HCT116 (cell line): ENCODE measurements at regions not wholly inside any gene's neighbourhood (a gene's known extent, or its start where the extent isn't known, plus 50 kb on each side); places are given as distances from the start of the nearest gene placed in this dataset.

Experiments
- ATAC-seq: fragments of 200-7000 bp; cut with Tn5 transposase; 2 replicates; pipeline ENCODE4 v1.9.1; 2020; ENCODE audit warnings: mild to moderate bottlenecking, moderate library complexity
- BruUV-seq: library from RNA; stranded (reverse); fragments of 400-500 nt; replicated peaks from 2 replicates; lab custom pipeline; 2021; lab: Mats Ljungman, UMichigan
- CTCF ChIA-PET: fragments of 300-600 bp; sonication (Branson Sonifier 250); formaldehyde crosslinking; loops from one replicate; lab custom pipeline; 2021; ENCODE audit warnings: antibody characterized with exemption; lab: Charles Lee
- POLR2A ChIA-PET: fragments of 300-600, 350-600 bp; sonication (Branson Sonifier 250); formaldehyde crosslinking; loops from one replicate; lab custom pipeline; 2021; ENCODE audit warnings: antibody characterized with exemption; lab: Charles Lee
- RAD21 ChIA-PET, 2 experiments: fragments of 300-600 bp; sonication (Branson Sonifier 250); formaldehyde crosslinking; loops; one replicate each; lab custom pipeline; 2023; ENCODE audit warnings: low total read pairs in 2 of 2; ENCODE audit not compliant: uncharacterized antibody in 2 of 2, unreplicated experiment in 2 of 2, low non-redundant PET in 1 of 2; lab: Charles Lee
- DNase-seq: peaks from one replicate; pipeline ENCODE4 v3.0.0-alpha.2; 2010; ENCODE audit warnings: low read depth, low spot score
- H2AFZ ChIP-seq: fragments of 200-600 bp; shearing (Covaris generic), sonication (generic); 2 replicates; pipeline ENCODE4 v1.6.1; 2017; ENCODE audit warnings: low read depth, mixed run types, mixed read lengths, antibody characterized with exemption, low read length; ENCODE audit not compliant: poor library complexity, severe bottlenecking
- H3K27ac ChIP-seq: 2 replicates; pipeline ENCODE4 v1.5.1; 2012; ENCODE audit warnings: low read depth, low read length
- H3K27me3 ChIP-seq: fragments of 200-600 bp; sonication (generic); 2 replicates; pipeline ENCODE4 v1.6.1; 2016; ENCODE audit warnings: mixed run types, low read length, mixed read lengths; ENCODE audit not compliant: insufficient read depth
- H3K36me3 ChIP-seq, 2 experiments: fragments of 200-500 bp in 1 of 2; fragments of 200-600 bp in 1 of 2; sonication (Bioruptor generic) in 1 of 2; sonication (generic) in 1 of 2; 2 replicates each; pipeline versions ENCODE4 v1.5.1 to v1.6.1; 2014 to 2016; ENCODE audit warnings: low read length in 2 of 2, inconsistent platforms in 1 of 2, mixed read lengths in 1 of 2, mixed run types in 1 of 2; ENCODE audit not compliant: insufficient read depth in 2 of 2, control insufficient read depth in 1 of 2
- H3K4me1 ChIP-seq, 2 experiments: fragments of 200-600 bp in 1 of 2; sonication (generic) in 1 of 2; 2 replicates each; pipeline versions ENCODE4 v1.5.1 to v1.6.1; 2012 to 2017; ENCODE audit warnings: low read length in 2 of 2, inconsistent platforms in 1 of 2, mild to moderate bottlenecking in 1 of 2, mixed read lengths in 1 of 2, mixed run types in 1 of 2, moderate library complexity in 1 of 2; ENCODE audit not compliant: insufficient read depth in 2 of 2, control insufficient read depth in 1 of 2
- H3K4me2 ChIP-seq: fragments of 200-600 bp; sonication (generic); 2 replicates; pipeline ENCODE4 v1.6.1; 2017; ENCODE audit warnings: mixed run types, low read length, mixed read lengths
- H3K4me3 ChIP-seq, 2 experiments: fragments of 200-600 bp in 1 of 2; sonication (generic) in 1 of 2; replicated peaks in 1 of 2; 2 replicates each; pipeline ENCODE4 v1.5.1; 2011 to 2016; ENCODE audit warnings: low read length in 2 of 2, control low read depth in 1 of 2, low read depth in 1 of 2, mild to moderate bottlenecking in 1 of 2, mixed read lengths in 1 of 2, mixed run types in 1 of 2
- H3K79me2 ChIP-seq: fragments of 200-600 bp; sonication (generic); 2 replicates; pipeline ENCODE4 v1.6.1; 2017; ENCODE audit warnings: mild to moderate bottlenecking, mixed run types, low read length, moderate library complexity, mixed read lengths; ENCODE audit not compliant: insufficient read depth
- H3K9ac ChIP-seq: fragments of 200-600 bp; sonication (generic); 2 replicates; pipeline ENCODE4 v1.6.1; 2016; ENCODE audit warnings: low read length, mixed read lengths
- H3K9me2 ChIP-seq: fragments of 200-600 bp; sonication (generic), shearing (Covaris generic); 2 replicates; pipeline ENCODE4 v1.6.1; 2017; ENCODE audit warnings: mixed run types, mild to moderate bottlenecking, moderate library complexity; ENCODE audit not compliant: insufficient read depth
- H3K9me3 ChIP-seq, 2 experiments: fragments of 200-500 bp in 1 of 2; fragments of 200-600 bp in 1 of 2; sonication (Bioruptor generic) in 1 of 2; sonication (generic) in 1 of 2; 2 replicates each; pipeline ENCODE4 v1.6.1; 2014 to 2017; ENCODE audit warnings: low read length in 2 of 2, mixed read lengths in 2 of 2, inconsistent platforms in 1 of 2, low read depth in 1 of 2, mild to moderate bottlenecking in 1 of 2, mixed run types in 1 of 2, moderate library complexity in 1 of 2; ENCODE audit not compliant: control insufficient read depth in 1 of 2, insufficient read depth in 1 of 2
- H4K20me1 ChIP-seq: fragments of 200-600 bp; sonication (generic), shearing (Covaris generic); 2 replicates; pipeline ENCODE4 v1.6.1; 2017; ENCODE audit warnings: mixed run types, mild to moderate bottlenecking, moderate library complexity; ENCODE audit not compliant: insufficient read depth
- FOSL1 ChIP-seq: IDR thresholded peaks from 2 replicates; pipeline ENCODE4 v1.6.1; 2012; ENCODE audit warnings: low read depth
- RAD21 ChIP-seq: IDR thresholded peaks from 2 replicates; pipeline ENCODE4 v1.6.1; 2012; ENCODE audit warnings: low read depth, mild to moderate bottlenecking
- REST ChIP-seq: IDR thresholded peaks from 2 replicates; pipeline ENCODE4 v1.6.1; 2012; ENCODE audit warnings: low read depth
- TCF7L2 ChIP-seq: IDR thresholded peaks from 2 replicates; pipeline ENCODE4 v1.7.0; 2011; ENCODE audit warnings: borderline replicate concordance, inconsistent platforms; ENCODE audit not compliant: insufficient read depth, insufficient read length; ENCODE audit errors: extremely low read depth
- ZNF274 ChIP-seq: fragments of 200-500 bp; sonication (Bioruptor generic); IDR thresholded peaks from 2 replicates; pipeline ENCODE4 v1.6.1; 2014; ENCODE audit warnings: mild to moderate bottlenecking, low read depth, low read length, inconsistent platforms
- intact Hi-C: fragments of 100-400 bp; cut with micrococcal nuclease; formaldehyde crosslinking; loops from 2 replicates; pipeline ENCODE4 v1.10.0; 2022

GRCh38 chr1:188497020-188497419 lies 1668.3 kb downstream of the PLA2G4A start:
- Histone ChIP-seq H3K27me3 (no peaks in the 10 kb centered on the region), H3K4me3 (no peak overlapping the region), H3K36me3 (no peaks in the 10 kb centered on the region), H3K4me1 (no peaks in the 10 kb centered on the region), H3K9me3 (no peaks in the 10 kb centered on the region), H3K9ac (no peak overlapping the region), H3K27ac (no peak overlapping the region), H3K9me2 (no peaks in the 10 kb centered on the region), H4K20me1 (no peaks in the 10 kb centered on the region), H3K79me2 (no peaks in the 10 kb centered on the region), H3K4me2 (no peak overlapping the region), H2AFZ (no peak overlapping the region)
- TF ChIP-seq TCF7L2, result no peak
- CTCF ChIA-PET, result no interaction called here
- no peak for DNase-seq
- RAD21 ChIA-PET, result no interaction called here
- no TSS peak for BruUV-seq
- intact Hi-C loops, result no loop called here
- ATAC-seq, result no peak
- POLR2A ChIA-PET, result no interaction called here

- POLR2A ChIA-PET, result no interaction called here
- no TSS peak for BruUV-seq
- H3K9me2 ChIP-seq, result no peaks in the 10 kb centered on the region
- CTCF ChIA-PET, result no interaction called here
- no peak overlapping the region for H3K4me3 ChIP-seq
- H3K27me3 ChIP-seq, result no peaks in the 10 kb centered on the region
- no peaks in the 10 kb centered on the region for H3K36me3 ChIP-seq
- no peak overlapping the region for H3K27ac ChIP-seq
- no peak overlapping the region for H2AFZ ChIP-seq
- no peaks in the 10 kb centered on the region for H3K9me3 ChIP-seq
- H3K9ac ChIP-seq, result no peak overlapping the region
- no peaks in the 10 kb centered on the region for H3K79me2 ChIP-seq
- intact Hi-C loops, result no loop called here
- ATAC-seq (no peak), DNase-seq (no peak)
- RAD21 ChIA-PET, result no interaction called here
- H3K4me1 ChIP-seq, result no peaks in the 10 kb centered on the region
- H3K4me2 ChIP-seq, result no peak overlapping the region
- TF ChIP-seq TCF7L2, result no peak
- no peak for TF ChIP-seq ZNF274
- no peak for TF ChIP-seq FOSL1
- no peak for TF ChIP-seq RAD21
- TF ChIP-seq REST, result peak; percentile 57
- no peaks in the 10 kb centered on the region for H4K20me1 ChIP-seq
These were observed 1670.9 kb downstream of the PLA2G4A start for GRCh38 chr1:188499690-188500089.
